ENCODE measurements at regions not wholly inside any gene's neighbourhood (a gene's known extent, or its start where the extent isn't known, plus 50 kb on each side); places are given as distances from the start of the nearest gene placed in this dataset.

DNA sequence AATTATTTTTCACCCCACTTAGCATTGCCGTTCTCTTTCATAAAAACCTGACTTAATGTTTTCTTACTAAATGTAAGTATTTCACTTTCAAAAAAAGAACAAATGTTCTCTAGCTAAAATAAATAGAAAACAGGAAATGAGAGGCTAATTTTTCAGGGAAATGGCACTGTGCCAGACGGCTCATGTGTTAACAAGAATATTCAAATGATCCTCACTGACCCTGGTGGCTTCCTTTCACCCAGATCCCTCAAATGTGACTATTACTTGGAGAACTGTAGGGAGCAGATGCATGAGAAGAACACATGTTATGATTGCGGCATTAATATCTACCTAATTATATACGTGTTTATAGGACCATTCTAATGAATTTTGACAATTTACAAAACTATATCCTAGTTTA lies 827.7 kb downstream of the SOCS6 start:
- TF ChIP-seq, protein P1, sequence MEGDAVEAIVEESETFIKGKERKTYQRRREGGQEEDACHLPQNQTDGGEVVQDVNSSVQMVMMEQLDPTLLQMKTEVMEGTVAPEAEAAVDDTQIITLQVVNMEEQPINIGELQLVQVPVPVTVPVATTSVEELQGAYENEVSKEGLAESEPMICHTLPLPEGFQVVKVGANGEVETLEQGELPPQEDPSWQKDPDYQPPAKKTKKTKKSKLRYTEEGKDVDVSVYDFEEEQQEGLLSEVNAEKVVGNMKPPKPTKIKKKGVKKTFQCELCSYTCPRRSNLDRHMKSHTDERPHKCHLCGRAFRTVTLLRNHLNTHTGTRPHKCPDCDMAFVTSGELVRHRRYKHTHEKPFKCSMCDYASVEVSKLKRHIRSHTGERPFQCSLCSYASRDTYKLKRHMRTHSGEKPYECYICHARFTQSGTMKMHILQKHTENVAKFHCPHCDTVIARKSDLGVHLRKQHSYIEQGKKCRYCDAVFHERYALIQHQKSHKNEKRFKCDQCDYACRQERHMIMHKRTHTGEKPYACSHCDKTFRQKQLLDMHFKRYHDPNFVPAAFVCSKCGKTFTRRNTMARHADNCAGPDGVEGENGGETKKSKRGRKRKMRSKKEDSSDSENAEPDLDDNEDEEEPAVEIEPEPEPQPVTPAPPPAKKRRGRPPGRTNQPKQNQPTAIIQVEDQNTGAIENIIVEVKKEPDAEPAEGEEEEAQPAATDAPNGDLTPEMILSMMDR (IDR thresholded peaks at IDR 0.05): no peak
- no peak for TF ChIP-seq POLR2A (IDR thresholded peaks at IDR 0.05)

Data from tibial nerve (tissue), 3 donors.